GM23248 (cell line): ENCODE measurements at regions not wholly inside any gene's neighbourhood (a gene's known extent, or its start where the extent isn't known, plus 50 kb on each side); places are given as distances from the start of the nearest gene placed in this dataset.
A peak's percentile ranks its signal among the peaks of the same experiment; 100 is the strongest.

Experiments used
- DNase-seq: peaks from one replicate; pipeline ENCODE4 v3.0.0-alpha.2; 2015
- H2AFZ ChIP-seq: fragments of 200-600 bp; sonication (generic); 2 replicates; pipeline ENCODE4 v1.6.1; 2016; ENCODE audit warnings: antibody characterized with exemption
- H3F3A ChIP-seq: fragments of 200-600 bp; sonication (generic); 2 replicates; pipeline ENCODE4 v1.6.1; 2016; ENCODE audit warnings: mild to moderate bottlenecking, antibody characterized with exemption, mixed run types; ENCODE audit not compliant: insufficient read depth
- H3K27ac ChIP-seq: fragments of 200-600 bp; sonication (generic); 2 replicates; pipeline ENCODE4 v1.5.1; 2016; ENCODE audit warnings: mild to moderate bottlenecking
- H3K27me3 ChIP-seq: fragments of 200-600 bp; sonication (generic); replicated peaks from 2 replicates; pipeline ENCODE4 v1.6.1; 2016; ENCODE audit warnings: mild to moderate bottlenecking; ENCODE audit not compliant: insufficient read depth
- H3K36me3 ChIP-seq: fragments of 200-600 bp; sonication (generic); 2 replicates; pipeline ENCODE4 v1.6.1; 2016; ENCODE audit warnings: low read depth, mild to moderate bottlenecking
- H3K4me1 ChIP-seq: fragments of 200-600 bp; sonication (generic); 2 replicates; pipeline ENCODE4 v1.6.1; 2016; ENCODE audit warnings: mild to moderate bottlenecking; ENCODE audit not compliant: insufficient read depth
- H3K4me2 ChIP-seq: fragments of 200-600 bp; sonication (generic); one replicate; pipeline ENCODE4 v1.6.1; 2016; ENCODE audit warnings: mild to moderate bottlenecking; ENCODE audit not compliant: unreplicated experiment
- H3K4me3 ChIP-seq: fragments of 200-600 bp; sonication (generic); 2 replicates; pipeline ENCODE4 v1.5.1; 2016; ENCODE audit warnings: mild to moderate bottlenecking
- H3K79me2 ChIP-seq: fragments of 200-600 bp; sonication (generic); 2 replicates; pipeline ENCODE4 v1.6.1; 2016; ENCODE audit warnings: mild to moderate bottlenecking; ENCODE audit not compliant: insufficient read depth
- H3K9ac ChIP-seq: fragments of 200-600 bp; sonication (generic); 2 replicates; pipeline ENCODE4 v1.6.1; 2016; ENCODE audit warnings: mild to moderate bottlenecking
- H3K9me2 ChIP-seq: fragments of 200-600 bp; sonication (generic); 2 replicates; pipeline ENCODE4 v1.6.1; 2016; ENCODE audit warnings: mixed run types, mild to moderate bottlenecking, moderate library complexity; ENCODE audit not compliant: insufficient read depth
- H3K9me3 ChIP-seq: fragments of 200-600 bp; sonication (generic); one replicate; pipeline ENCODE4 v1.6.1; 2017; ENCODE audit warnings: low read depth
- H4K20me1 ChIP-seq: fragments of 200-600 bp; sonication (generic); 2 replicates; pipeline ENCODE4 v1.6.0; 2016; ENCODE audit not compliant: insufficient read depth
- EZH2 ChIP-seq: fragments of 200-600 bp; sonication (generic); IDR thresholded peaks from 2 replicates; pipeline ENCODE4 v1.6.1; 2018; ENCODE audit warnings: antibody characterized with exemption, mild to moderate bottlenecking; ENCODE audit not compliant: insufficient read depth, poor library complexity, severe bottlenecking
- EZH2phosphoT487 ChIP-seq: fragments of 200-600 bp; sonication (generic); IDR thresholded peaks from 2 replicates; pipeline ENCODE4 v1.6.1; 2018; ENCODE audit warnings: antibody characterized with exemption, moderate library complexity, mild to moderate bottlenecking, low read depth; ENCODE audit not compliant: insufficient read depth
- WGBS, 2 experiments: methylation state at CpG; one replicate each; pipeline ENCODE4 v1.1.6; 2015 to 2017; ENCODE audit warnings: low lambda C conversion rate in 2 of 2, low coverage in 1 of 2; ENCODE audit errors: missing lambda C conversion rate in 2 of 2; 5-methylcytosine and 5-hydroxymethylcytosine counted together
- in situ Hi-C: fragments of 300-500 bp; cut with MboI; formaldehyde crosslinking; loops from 2 replicates; pipeline ENCODE4 v1.15.0; 2020

GRCh38 chr5:92527311-92528078, 1053.5 kb downstream of the NR2F1-AS1 start:
- peaks cover 4% of the 10 kb centered on the region; the same call in 1 of the 2 replicates for H3F3A ChIP-seq
- H3K27me3 ChIP-seq: no peaks in the 10 kb centered on the region
- no peak overlapping the region for H3K4me3 ChIP-seq
- no peaks in the 10 kb centered on the region for H3K9me3 ChIP-seq
- no peak overlapping the region for H3K4me2 ChIP-seq
- H3K27ac ChIP-seq: no peak overlapping the region
- H3K4me1 ChIP-seq: peaks cover 15% of the 10 kb centered on the region; the same call in 1 of the 2 replicates
- no peaks in the 10 kb centered on the region; the same call in 1 of the 2 replicates for H3K9me2 ChIP-seq
- peak; percentile 72 for DNase-seq
- H3K79me2 ChIP-seq: no peaks in the 10 kb centered on the region
- H3K36me3 ChIP-seq: no peaks in the 10 kb centered on the region
- 0 out of 2 replicates have a peak overlapping the region, but pooled peaks have one; percentile 11 for H2AFZ ChIP-seq
- no peak for TF ChIP-seq EZH2phosphoT487
- TF ChIP-seq EZH2: no peak
- H3K9ac ChIP-seq: no peak overlapping the region
- WGBS, 2 experiments: 85 to 88% methylated on average over 4 of the region's 4 CpGs
- in situ Hi-C loops: no loop called here
- H4K20me1 ChIP-seq: no peaks in the 10 kb centered on the region

- no peak for DNase-seq
- H3K4me2 ChIP-seq: no peak overlapping the region
- no peak overlapping the region for H3K9ac ChIP-seq
- 67 to 74% methylated on average over 2 of the region's 2 CpGs for WGBS, 2 experiments
- no peaks in the 10 kb centered on the region for H3K79me2 ChIP-seq
- no peak for TF ChIP-seq EZH2
- H3F3A ChIP-seq: peaks cover 4% of the 10 kb centered on the region; the same call in 1 of the 2 replicates
- peaks cover 15% of the 10 kb centered on the region; the same call in 1 of the 2 replicates for H3K4me1 ChIP-seq
- in situ Hi-C loops: no loop called here
- no peak overlapping the region; the same call in 1 of the 2 replicates for H2AFZ ChIP-seq
- H3K9me3 ChIP-seq: no peaks in the 10 kb centered on the region
- no peaks in the 10 kb centered on the region for H4K20me1 ChIP-seq
- no peak overlapping the region for H3K27ac ChIP-seq
- no peaks in the 10 kb centered on the region for H3K27me3 ChIP-seq
- H3K9me2 ChIP-seq: no peaks in the 10 kb centered on the region; the same call in 1 of the 2 replicates
- no peaks in the 10 kb centered on the region for H3K36me3 ChIP-seq
- H3K4me3 ChIP-seq: no peak overlapping the region
These were observed 1055.9 kb downstream of the NR2F1-AS1 start for GRCh38 chr5:92525131-92525530.

GRCh38 chr5:92519811-92520632, 1061.0 kb downstream of the NR2F1-AS1 start:
- Histone ChIP-seq H3K79me2 (no peaks in the 10 kb centered on the region), H3K9ac (no peak overlapping the region), H3K4me2 (no peak overlapping the region), H3K9me3 (no peaks in the 10 kb centered on the region), H3F3A (no peaks in the 10 kb centered on the region), H3K27ac (no peak overlapping the region), H4K20me1 (no peaks in the 10 kb centered on the region), H3K9me2 (no peaks in the 10 kb centered on the region; the same call in 1 of the 2 replicates), H3K27me3 (no peaks in the 10 kb centered on the region), H3K36me3 (no peaks in the 10 kb centered on the region), H3K4me3 (no peak overlapping the region), H2AFZ (no peak overlapping the region), H3K4me1 (peaks cover 3% of the 10 kb centered on the region; the same call in 1 of the 2 replicates)
- 39 to 43% methylated on average over 3 of the region's 3 CpGs for WGBS, 2 experiments
- in situ Hi-C loops: no loop called here
- TF ChIP-seq EZH2phosphoT487: no peak
- no peak for TF ChIP-seq EZH2
- DNase-seq: no peak

- peak; percentile 69 for DNase-seq
- no peak overlapping the region for H3K4me2 ChIP-seq
These were observed 1062.6 kb downstream of the NR2F1-AS1 start for GRCh38 chr5:92518318-92518904.

More at GRCh38 chr5:92518318-92518904, 1062.6 kb downstream of the NR2F1-AS1 start:
- WGBS, 2 experiments: 32 to 44% methylated on average over 4 of the region's 4 CpGs
- Histone ChIP-seq H3F3A (no peaks in the 10 kb centered on the region), H3K4me1 (peaks cover 3% of the 10 kb centered on the region; the same call in 1 of the 2 replicates), H2AFZ (peak overlapping the region; percentile 31; the same call in 1 of the 2 replicates), H3K79me2 (no peaks in the 10 kb centered on the region), H4K20me1 (no peaks in the 10 kb centered on the region), H3K9me3 (no peaks in the 10 kb centered on the region), H3K27me3 (no peaks in the 10 kb centered on the region), H3K9ac (no peak overlapping the region), H3K4me3 (no peak overlapping the region), H3K36me3 (no peaks in the 10 kb centered on the region), H3K27ac (no peak overlapping the region), H3K9me2 (no peaks in the 10 kb centered on the region; the same call in 1 of the 2 replicates)
- TF ChIP-seq EZH2phosphoT487 (no peak), EZH2 (no peak)
- in situ Hi-C loops: no loop called here
